ENCODE measurements at regions not wholly inside any gene's neighbourhood (a gene's known extent, or its start where the extent isn't known, plus 50 kb on each side); places are given as distances from the start of the nearest gene placed in this dataset.

DNA sequence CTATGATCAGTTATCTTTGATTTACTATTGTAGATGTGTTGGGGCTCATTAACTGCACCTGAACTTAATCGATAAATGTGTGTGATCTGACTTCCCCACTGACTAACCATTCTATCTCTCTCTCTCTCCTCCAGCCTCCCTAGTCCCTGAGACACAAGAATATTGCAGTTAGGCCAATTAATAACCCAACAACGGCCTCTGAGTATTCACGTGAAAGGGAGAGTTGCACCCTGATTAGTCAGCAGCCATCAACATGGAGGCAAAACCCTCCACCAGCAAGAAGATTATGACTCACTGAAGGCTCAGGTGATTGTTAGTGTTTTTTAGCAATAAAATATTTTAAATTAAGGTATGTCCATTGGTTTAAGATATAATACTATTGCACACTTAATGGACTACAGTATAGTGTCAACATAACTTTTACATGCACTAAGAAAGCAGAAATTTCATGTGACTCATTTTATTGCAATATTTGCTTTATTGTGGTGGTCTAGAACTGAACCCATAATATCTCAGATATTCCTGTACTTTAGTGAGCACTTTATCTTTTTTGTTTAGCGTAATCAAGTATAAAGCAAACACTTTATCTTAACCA, 77.1 kb upstream of the PTGDR start:
- no peak for FAIRE-seq
- intact Hi-C loops (cut with micrococcal nuclease), result no loop called here
- TF ChIP-seq SNIP1 (IDR thresholded peaks at IDR 0.05; ENCODE audit: low read depth), result no peak
- no peak for TF ChIP-seq EZH2 (IDR thresholded peaks at IDR 0.05; ENCODE audit: borderline replicate concordance, low read depth, low read length)
- TF ChIP-seq TEAD4 (IDR thresholded peaks at IDR 0.05; ENCODE audit: low read length), result no peak
- no peak for TF ChIP-seq TEAD4 (CRISPR knock-in tag; IDR thresholded peaks at IDR 0.05; ENCODE audit: borderline replicate concordance)
- TF ChIP-seq FOXK1 (CRISPR knock-in tag; IDR thresholded peaks at IDR 0.05; ENCODE audit: borderline replicate concordance), result no peak
- TF ChIP-seq MCM7 (IDR thresholded peaks at IDR 0.05), result no peak
- TF ChIP-seq RB1 (IDR thresholded peaks at IDR 0.05; ENCODE audit: low read depth), result no peak
- TF ChIP-seq, protein P1, sequence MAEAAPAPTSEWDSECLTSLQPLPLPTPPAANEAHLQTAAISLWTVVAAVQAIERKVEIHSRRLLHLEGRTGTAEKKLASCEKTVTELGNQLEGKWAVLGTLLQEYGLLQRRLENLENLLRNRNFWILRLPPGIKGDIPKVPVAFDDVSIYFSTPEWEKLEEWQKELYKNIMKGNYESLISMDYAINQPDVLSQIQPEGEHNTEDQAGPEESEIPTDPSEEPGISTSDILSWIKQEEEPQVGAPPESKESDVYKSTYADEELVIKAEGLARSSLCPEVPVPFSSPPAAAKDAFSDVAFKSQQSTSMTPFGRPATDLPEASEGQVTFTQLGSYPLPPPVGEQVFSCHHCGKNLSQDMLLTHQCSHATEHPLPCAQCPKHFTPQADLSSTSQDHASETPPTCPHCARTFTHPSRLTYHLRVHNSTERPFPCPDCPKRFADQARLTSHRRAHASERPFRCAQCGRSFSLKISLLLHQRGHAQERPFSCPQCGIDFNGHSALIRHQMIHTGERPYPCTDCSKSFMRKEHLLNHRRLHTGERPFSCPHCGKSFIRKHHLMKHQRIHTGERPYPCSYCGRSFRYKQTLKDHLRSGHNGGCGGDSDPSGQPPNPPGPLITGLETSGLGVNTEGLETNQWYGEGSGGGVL (CRISPR knock-in tag; IDR thresholded peaks at IDR 0.05), result no peak
- no peak for TF ChIP-seq ZNF77 (CRISPR knock-in tag; IDR thresholded peaks at IDR 0.05)
- no peak for TF ChIP-seq PYGO2 (tag; IDR thresholded peaks at IDR 0.05)
- no peak for TF ChIP-seq ZNF316 (IDR thresholded peaks at IDR 0.05)
- TF ChIP-seq, protein P2, sequence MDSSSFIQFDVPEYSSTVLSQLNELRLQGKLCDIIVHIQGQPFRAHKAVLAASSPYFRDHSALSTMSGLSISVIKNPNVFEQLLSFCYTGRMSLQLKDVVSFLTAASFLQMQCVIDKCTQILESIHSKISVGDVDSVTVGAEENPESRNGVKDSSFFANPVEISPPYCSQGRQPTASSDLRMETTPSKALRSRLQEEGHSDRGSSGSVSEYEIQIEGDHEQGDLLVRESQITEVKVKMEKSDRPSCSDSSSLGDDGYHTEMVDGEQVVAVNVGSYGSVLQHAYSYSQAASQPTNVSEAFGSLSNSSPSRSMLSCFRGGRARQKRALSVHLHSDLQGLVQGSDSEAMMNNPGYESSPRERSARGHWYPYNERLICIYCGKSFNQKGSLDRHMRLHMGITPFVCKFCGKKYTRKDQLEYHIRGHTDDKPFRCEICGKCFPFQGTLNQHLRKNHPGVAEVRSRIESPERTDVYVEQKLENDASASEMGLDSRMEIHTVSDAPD (CRISPR knock-in tag; IDR thresholded peaks at IDR 0.05), result no peak
- TF ChIP-seq RUNX1 (IDR thresholded peaks at IDR 0.05; ENCODE audit: low read depth), result no peak
- TF ChIP-seq RBM34 (IDR thresholded peaks at IDR 0.05; ENCODE audit: borderline replicate concordance, insufficient read depth, low read length), result no peak
- no peak for TF ChIP-seq ZNF79 (CRISPR knock-in tag; IDR thresholded peaks at IDR 0.05; ENCODE audit: low read depth)
- no peak for TF ChIP-seq BMI1 (IDR thresholded peaks at IDR 0.05; ENCODE audit: low read length)

More for the DNA sequence above, 77.1 kb upstream of the PTGDR start:
- Histone ChIP-seq H3K4me2 (ENCODE audit: insufficient read depth, low read length) (no peak overlapping the region), H2AFZ (ENCODE audit: low read depth, low read length) (no peak overlapping the region), H3K27ac (ENCODE audit: extremely low read depth, low read depth, low read length) (no peak overlapping the region), H3K9me1 (ENCODE audit: control insufficient read depth, insufficient read depth, low read length) (no peaks in the 10 kb centered on the region), H3K9ac (ENCODE audit: insufficient read depth in 1 of 2, low read depth in 2 of 2, low read length in 2 of 2) (no peak overlapping the region), H3K27me3 (ENCODE audit: control insufficient read depth in 2 of 2, insufficient read depth in 2 of 2, low read length in 2 of 2) (no peaks in the 10 kb centered on the region), H3K4me3 (no peak overlapping the region), H3K79me2 (ENCODE audit: control insufficient read depth, insufficient read depth, low read length) (no peaks in the 10 kb centered on the region), H3K36me3 (ENCODE audit: control insufficient read depth, insufficient read depth, low read length) (no peaks in the 10 kb centered on the region), H3K4me1 (replicated peaks in 1 of 2; ENCODE audit: control insufficient read depth in 2 of 2, insufficient read depth in 2 of 2, low read length in 2 of 2) (no peaks in the 10 kb centered on the region), H3K9me3 (replicated peaks; ENCODE audit: control insufficient read depth, insufficient read depth, low read depth, low read length) (no peaks in the 10 kb centered on the region), H4K20me1 (replicated peaks; ENCODE audit: control insufficient read depth, insufficient read depth, low read length) (no peaks in the 10 kb centered on the region)
- ChIA-PET CTCF (ENCODE audit: low intra/inter-chr PET ratio) (no interaction called here), POLR2A (no interaction called here)
- BruUV-seq (replicated peaks), result no TSS peak
- ATAC-seq, result no peak
- in situ Hi-C loops (cut with MboI), result no loop called here
- DNase-seq (ENCODE audit: extremely low read depth in 1 of 4, low spot score in 3 of 4), result no peak
- 0% methylated on average over 4 of the region's 4 CpGs for WGBS (ENCODE audit: insufficient coverage, low coverage, missing lambda C conversion rate)
